ENCODE measurements at regions not wholly inside any gene's neighbourhood (a gene's known extent, or its start where the extent isn't known, plus 50 kb on each side); places are given as distances from the start of the nearest gene placed in this dataset.
A peak's percentile ranks its signal among the peaks of the same experiment; 100 is the strongest.

- TF ChIP-seq, protein P1, sequence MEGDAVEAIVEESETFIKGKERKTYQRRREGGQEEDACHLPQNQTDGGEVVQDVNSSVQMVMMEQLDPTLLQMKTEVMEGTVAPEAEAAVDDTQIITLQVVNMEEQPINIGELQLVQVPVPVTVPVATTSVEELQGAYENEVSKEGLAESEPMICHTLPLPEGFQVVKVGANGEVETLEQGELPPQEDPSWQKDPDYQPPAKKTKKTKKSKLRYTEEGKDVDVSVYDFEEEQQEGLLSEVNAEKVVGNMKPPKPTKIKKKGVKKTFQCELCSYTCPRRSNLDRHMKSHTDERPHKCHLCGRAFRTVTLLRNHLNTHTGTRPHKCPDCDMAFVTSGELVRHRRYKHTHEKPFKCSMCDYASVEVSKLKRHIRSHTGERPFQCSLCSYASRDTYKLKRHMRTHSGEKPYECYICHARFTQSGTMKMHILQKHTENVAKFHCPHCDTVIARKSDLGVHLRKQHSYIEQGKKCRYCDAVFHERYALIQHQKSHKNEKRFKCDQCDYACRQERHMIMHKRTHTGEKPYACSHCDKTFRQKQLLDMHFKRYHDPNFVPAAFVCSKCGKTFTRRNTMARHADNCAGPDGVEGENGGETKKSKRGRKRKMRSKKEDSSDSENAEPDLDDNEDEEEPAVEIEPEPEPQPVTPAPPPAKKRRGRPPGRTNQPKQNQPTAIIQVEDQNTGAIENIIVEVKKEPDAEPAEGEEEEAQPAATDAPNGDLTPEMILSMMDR (IDR thresholded peaks at IDR 0.05; ENCODE audit: insufficient read depth, low read depth, low read length), result peak; percentile 72
- POLR2A ChIA-PET, result no interaction called here
- Histone ChIP-seq H3K36me3 (ENCODE audit: control insufficient read depth, insufficient read depth, low read length) (no peaks in the 10 kb centered on the region), H3K4me3 (ENCODE audit: low read depth, low read length) (no peak overlapping the region), H3K27me3 (ENCODE audit: control insufficient read depth, insufficient read depth, low read length) (no peaks in the 10 kb centered on the region)
- no peak for DNase-seq (ENCODE audit: low read depth)
- CTCF ChIA-PET, result interaction anchor here (0.8 to 3.8 kb wide), 16 partner anchors 9 to 502 kb away, joined by 3 to 27 read pairs (median 5); partner anchors contain the start of gene BAMBI
These were observed 158.6 kb upstream of the LYZL1 start for GRCh38 chr10:29130190-29130673.

- no peak for DNase-seq (ENCODE audit: low read depth)
- Histone ChIP-seq H3K27me3 (ENCODE audit: control insufficient read depth, insufficient read depth, low read length) (no peaks in the 10 kb centered on the region), H3K36me3 (ENCODE audit: control insufficient read depth, insufficient read depth, low read length) (no peaks in the 10 kb centered on the region), H3K4me3 (ENCODE audit: low read depth, low read length) (no peak overlapping the region)
- TF ChIP-seq, protein P1 (IDR thresholded peaks at IDR 0.05; ENCODE audit: insufficient read depth, low read depth, low read length), result no peak
- ChIA-PET CTCF (interaction anchor here (0.6 to 3.8 kb wide), 17 partner anchors 9 to 470 kb away, joined by 3 to 27 read pairs (median 4); partner anchors contain the start of gene BAMBI), POLR2A (no interaction called here)
These were observed 156.8 kb upstream of the LYZL1 start for GRCh38 chr10:29131952-29132547.

DNA sequence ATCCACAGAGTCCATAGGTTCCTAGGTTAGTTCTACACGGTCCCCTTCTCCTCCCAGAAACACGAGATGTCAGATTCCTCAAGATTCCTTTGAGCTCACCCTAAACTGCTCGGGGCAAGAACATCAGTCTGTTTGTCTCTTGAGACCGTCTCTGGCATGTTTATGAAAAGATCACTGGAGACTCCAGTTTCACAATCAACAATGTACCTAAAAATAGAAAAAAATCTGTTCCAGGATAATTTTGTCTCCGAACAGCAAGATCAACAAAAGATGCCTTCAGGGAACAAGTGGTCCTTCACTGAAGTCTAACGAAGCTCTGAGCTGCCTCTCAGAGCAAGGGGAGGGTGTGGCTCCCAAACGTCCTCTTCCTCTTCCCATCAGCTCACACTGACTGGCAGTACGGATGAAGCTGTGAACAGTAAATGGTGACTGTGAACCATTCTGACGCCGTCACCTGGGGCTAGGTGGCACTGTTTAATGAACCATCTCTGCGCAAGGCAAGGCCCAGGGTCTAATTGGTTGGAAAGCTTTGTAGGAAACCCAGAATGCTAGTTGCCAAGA, 156.2 kb upstream of the LYZL1 start:
- H3K4me3 ChIP-seq (ENCODE audit: low read depth, low read length), result no peak overlapping the region
- ChIA-PET CTCF (interaction anchor here (1.4 to 3.8 kb wide), 7 partner anchors 8 to 469 kb away, joined by 3 to 27 read pairs (median 8); partner anchors contain the start of gene BAMBI), POLR2A (no interaction called here)
- TF ChIP-seq, protein P1 (IDR thresholded peaks at IDR 0.05; ENCODE audit: insufficient read depth, low read depth, low read length), result no peak
- H3K27me3 ChIP-seq (ENCODE audit: control insufficient read depth, insufficient read depth, low read length), result no peaks in the 10 kb centered on the region
- DNase-seq (ENCODE audit: low read depth), result peak; percentile 16
- H3K36me3 ChIP-seq (ENCODE audit: control insufficient read depth, insufficient read depth, low read length), result no peaks in the 10 kb centered on the region

DNA sequence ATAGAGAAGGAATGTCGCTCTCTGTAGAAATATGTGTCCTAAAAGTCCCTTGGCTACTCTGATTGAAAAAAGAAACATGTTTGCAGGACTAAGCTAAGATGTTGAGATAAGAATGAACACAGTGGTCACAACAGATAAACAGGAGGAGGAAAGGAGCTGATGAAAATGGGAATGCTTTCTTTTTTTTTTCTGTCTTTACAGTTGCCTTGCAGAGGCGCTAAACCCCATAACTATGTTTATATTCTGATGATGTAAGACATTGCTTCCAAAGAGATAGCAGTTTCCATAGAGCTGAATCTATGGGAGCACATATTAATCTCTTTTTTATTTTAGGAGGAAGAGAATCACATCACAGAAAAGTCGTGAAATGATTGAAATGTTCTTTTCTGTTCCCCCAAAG, 153.5 kb upstream of the LYZL1 start:
- no peak for DNase-seq (ENCODE audit: low read depth)
- Histone ChIP-seq H3K36me3 (ENCODE audit: control insufficient read depth, insufficient read depth, low read length) (no peaks in the 10 kb centered on the region), H3K4me3 (ENCODE audit: low read depth, low read length) (no peak overlapping the region), H3K27me3 (ENCODE audit: control insufficient read depth, insufficient read depth, low read length) (no peaks in the 10 kb centered on the region)
- TF ChIP-seq, protein P1 (IDR thresholded peaks at IDR 0.05; ENCODE audit: insufficient read depth, low read depth, low read length), result no peak
- ChIA-PET POLR2A (interaction anchor here (0.6 kb wide), 1 partner anchor 430 kb away, joined by 6 read pairs; no protein-coding TSS in a partner anchor), CTCF (interaction anchor here (1.0 to 1.8 kb wide), 3 partner anchors 8 to 471 kb away, joined by 3 to 4 read pairs (median 3); no protein-coding TSS in a partner anchor)

- ChIA-PET CTCF (interaction anchor here (1.1 to 1.2 kb wide), 2 partner anchors 168 to 472 kb away, joined by 3 read pairs; no protein-coding TSS in a partner anchor), POLR2A (no interaction called here)
- Histone ChIP-seq H3K4me3 (ENCODE audit: low read depth, low read length) (no peak overlapping the region), H3K36me3 (ENCODE audit: control insufficient read depth, insufficient read depth, low read length) (no peaks in the 10 kb centered on the region), H3K27me3 (ENCODE audit: control insufficient read depth, insufficient read depth, low read length) (no peaks in the 10 kb centered on the region)
- TF ChIP-seq, protein P1 (IDR thresholded peaks at IDR 0.05; ENCODE audit: insufficient read depth, low read depth, low read length), result no peak
- DNase-seq (ENCODE audit: low read depth), result no peak
These were observed 152.5 kb upstream of the LYZL1 start for GRCh38 chr10:29136411-29136810.

Measured in BJ (cell line).